Stomach smooth muscle (tissue), 2 donors: ENCODE measurements at regions not wholly inside any gene's neighbourhood (a gene's known extent, or its start where the extent isn't known, plus 50 kb on each side); places are given as distances from the start of the nearest gene placed in this dataset.
"Not testable (repeated sequence)": the region's sequence is repeated elsewhere in the genome, so short reads cannot be mapped to it uniquely, and the experiment has no call there.

Experiments used
- H3K27ac ChIP-seq: one replicate; pipeline ENCODE4 v1.7.0; 2013; ENCODE audit warnings: mild to moderate bottlenecking, low read length, inconsistent platforms
- H3K27me3 ChIP-seq, 2 donors: one replicate each; pipeline ENCODE4 v1.7.0; 2013; ENCODE audit warnings: low read length in 2 of 2; ENCODE audit not compliant: insufficient read depth in 2 of 2, control insufficient read depth in 1 of 2
- H3K36me3 ChIP-seq, 2 donors: one replicate each; pipeline ENCODE4 v1.7.0; 2013; ENCODE audit warnings: low read length in 2 of 2; ENCODE audit not compliant: control insufficient read depth in 2 of 2, insufficient read depth in 2 of 2
- H3K4me1 ChIP-seq: one replicate; pipeline ENCODE4 v1.7.0; 2013; ENCODE audit warnings: low read length; ENCODE audit not compliant: control insufficient read depth, insufficient read depth
- H3K4me3 ChIP-seq, 2 donors: one replicate each; pipeline ENCODE4 v1.7.0; 2013; ENCODE audit warnings: low read length in 2 of 2
- H3K9ac ChIP-seq, 2 donors: one replicate each; pipeline ENCODE4 v1.7.0; 2013; ENCODE audit warnings: low read length in 2 of 2, mild to moderate bottlenecking in 1 of 2
- H3K9me3 ChIP-seq, 2 donors: one replicate each; pipeline ENCODE4 v1.7.0; 2013; ENCODE audit warnings: low read length in 2 of 2; ENCODE audit not compliant: control insufficient read depth in 2 of 2
- donor health status: healthy.
- donor health status: Pancreatic carcinoma.

DNA sequence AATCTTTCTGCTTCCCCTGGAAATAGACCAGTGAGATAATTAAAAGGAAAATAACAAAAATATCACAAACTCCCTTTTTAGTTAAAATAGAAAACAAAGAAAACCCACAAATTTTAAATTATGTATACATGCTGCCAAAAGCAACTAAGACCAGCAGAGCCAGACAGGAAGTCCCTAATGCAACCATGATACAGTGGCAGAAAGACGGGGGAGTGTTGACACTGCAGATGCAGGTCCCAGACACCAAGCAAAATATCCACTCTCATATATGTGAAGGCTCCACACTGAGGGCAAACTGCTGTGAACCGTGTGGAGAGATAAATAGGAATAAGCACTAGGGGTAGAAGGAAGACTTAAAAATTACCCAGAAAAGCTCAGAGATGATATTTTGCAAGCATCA lies 401.0 kb downstream of the BTG1 start:
- no peak overlapping the region for H3K9ac ChIP-seq
- no peak overlapping the region for H3K4me3 ChIP-seq
- H3K27me3 ChIP-seq = no peaks in the 10 kb centered on the region
- no peak overlapping the region for H3K27ac ChIP-seq
- H3K36me3 ChIP-seq = no peaks in the 10 kb centered on the region
- H3K9me3 ChIP-seq = no peaks in the 10 kb centered on the region
- H3K4me1 ChIP-seq = no peaks in the 10 kb centered on the region

- Histone ChIP-seq H3K27me3 (no peaks in the 10 kb centered on the region), H3K36me3 (no peaks in the 10 kb centered on the region), H3K4me3 (no peak overlapping the region), H3K4me1 (no peaks in the 10 kb centered on the region), H3K27ac (no peak overlapping the region), H3K9me3 (no peaks in the 10 kb centered on the region), H3K9ac (no peak overlapping the region)
Measured at GRCh38 chr12:91743704-91744321, 401.8 kb downstream of the BTG1 start.

DNA sequence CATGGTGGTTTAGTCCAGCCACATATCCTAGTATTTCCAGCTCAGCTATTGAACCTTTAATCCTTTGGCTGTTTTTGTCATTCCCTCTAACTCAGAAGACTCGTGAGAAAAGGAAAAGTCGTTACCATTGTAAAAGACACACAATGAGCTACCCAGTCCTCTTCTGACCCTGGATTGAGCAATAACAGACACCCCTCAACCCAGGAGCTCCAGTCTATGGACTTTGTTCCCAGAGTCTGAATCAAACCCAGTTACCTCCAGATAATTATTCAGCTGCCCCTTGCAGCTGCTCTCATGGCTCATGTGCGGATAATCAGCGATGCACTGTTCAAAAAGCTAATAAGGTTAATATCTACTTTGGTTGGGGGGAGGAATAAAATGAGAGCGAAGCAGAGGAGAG lies 402.4 kb downstream of the BTG1 start:
- H3K36me3 ChIP-seq = no peaks in the 10 kb centered on the region
- no peak overlapping the region for H3K27ac ChIP-seq
- no peak overlapping the region for H3K4me3 ChIP-seq
- no peaks in the 10 kb centered on the region for H3K27me3 ChIP-seq
- no peaks in the 10 kb centered on the region for H3K9me3 ChIP-seq
- H3K9ac ChIP-seq = no peak overlapping the region
- H3K4me1 ChIP-seq = no peaks in the 10 kb centered on the region

DNA sequence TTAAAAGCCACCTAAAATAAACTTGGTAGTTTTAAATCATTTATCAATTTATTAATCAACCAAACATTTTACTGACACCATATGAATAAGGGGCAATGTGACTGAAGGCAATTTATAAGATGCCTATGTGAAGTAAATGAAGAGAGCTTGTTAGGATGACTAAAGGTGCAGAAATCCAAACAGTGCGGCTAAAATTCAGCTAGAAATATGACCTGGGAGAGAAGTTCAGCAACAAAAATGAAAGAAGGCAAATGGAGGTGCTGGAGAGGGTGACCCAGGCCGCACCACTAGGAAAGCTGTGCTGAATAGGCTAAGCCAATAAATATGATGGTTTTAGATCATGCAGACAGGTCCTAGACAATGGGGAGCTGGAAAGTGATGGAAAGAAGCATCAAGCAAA lies 403.7 kb downstream of the BTG1 start:
- Histone ChIP-seq H3K36me3 (no peaks in the 10 kb centered on the region), H3K4me3 (no peak overlapping the region), H3K27ac (no peak overlapping the region), H3K9me3 (no peaks in the 10 kb centered on the region), H3K27me3 (no peaks in the 10 kb centered on the region), H3K9ac (no peak overlapping the region), H3K4me1 (no peaks in the 10 kb centered on the region)

DNA sequence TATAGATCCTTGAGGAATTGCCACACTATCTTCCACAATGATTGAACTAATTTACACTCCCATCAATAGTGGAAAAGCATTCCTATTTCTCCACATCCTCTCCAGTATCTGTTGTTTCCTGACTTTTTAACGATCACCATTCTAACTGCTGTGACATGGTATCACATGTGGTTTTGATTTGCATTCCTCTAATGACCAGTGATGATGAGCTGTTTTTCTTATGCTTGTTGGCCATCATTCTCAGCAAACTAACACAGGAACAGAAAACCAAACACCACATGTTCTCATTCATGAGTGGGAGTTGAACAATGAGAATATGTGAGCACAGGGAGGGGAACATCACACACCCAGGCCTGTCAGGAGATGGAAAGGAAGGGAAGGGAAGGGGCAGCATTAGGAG lies 411.8 kb downstream of the BTG1 start:
- not testable (repeated sequence) for H3K27me3 ChIP-seq, H3K27ac ChIP-seq, H3K36me3 ChIP-seq, H3K4me1 ChIP-seq, H3K9ac ChIP-seq, H3K4me3 ChIP-seq, H3K9me3 ChIP-seq

- no peaks in the 10 kb centered on the region for H3K4me1 ChIP-seq
- no peaks in the 10 kb centered on the region for H3K36me3 ChIP-seq
- H3K9me3 ChIP-seq = no peaks in the 10 kb centered on the region
- no peaks in the 10 kb centered on the region for H3K27me3 ChIP-seq
- no peak overlapping the region for H3K4me3 ChIP-seq
- no peak overlapping the region for H3K9ac ChIP-seq
- H3K27ac ChIP-seq = no peak overlapping the region
Measured at GRCh38 chr12:91732086-91732485, 413.6 kb downstream of the BTG1 start.

DNA sequence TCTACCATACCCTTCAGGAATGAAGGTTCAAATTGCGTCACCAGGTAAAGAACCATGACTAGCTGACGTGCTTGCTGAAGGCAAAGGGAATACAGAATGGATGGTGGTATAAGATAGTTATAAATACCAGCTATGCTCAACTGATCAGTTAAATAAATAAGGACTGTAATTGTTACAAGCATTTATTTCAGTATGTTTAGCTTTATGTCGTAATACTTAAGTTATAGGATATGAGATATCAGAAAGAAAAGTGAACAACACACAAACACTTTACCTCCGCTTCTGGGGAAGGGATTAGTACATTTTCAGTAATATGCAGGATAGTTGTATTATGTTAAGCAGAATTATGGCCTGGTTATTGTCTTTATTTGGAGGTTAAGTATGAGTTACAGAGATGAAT lies 416.1 kb downstream of the BTG1 start:
- Histone ChIP-seq H3K27me3 (no peaks in the 10 kb centered on the region), H3K36me3 (no peaks in the 10 kb centered on the region), H3K9ac (no peak overlapping the region), H3K27ac (no peak overlapping the region), H3K4me1 (no peaks in the 10 kb centered on the region), H3K4me3 (no peak overlapping the region), H3K9me3 (no peaks in the 10 kb centered on the region)

GRCh38 chr12:91723191-91723590 lies 422.5 kb downstream of the BTG1 start:
- no peak overlapping the region for H3K27ac ChIP-seq
- no peaks in the 10 kb centered on the region for H3K36me3 ChIP-seq
- no peaks in the 10 kb centered on the region for H3K27me3 ChIP-seq
- H3K4me1 ChIP-seq = no peaks in the 10 kb centered on the region
- H3K9me3 ChIP-seq = no peaks in the 10 kb centered on the region
- H3K4me3 ChIP-seq = no peak overlapping the region
- no peak overlapping the region for H3K9ac ChIP-seq

DNA sequence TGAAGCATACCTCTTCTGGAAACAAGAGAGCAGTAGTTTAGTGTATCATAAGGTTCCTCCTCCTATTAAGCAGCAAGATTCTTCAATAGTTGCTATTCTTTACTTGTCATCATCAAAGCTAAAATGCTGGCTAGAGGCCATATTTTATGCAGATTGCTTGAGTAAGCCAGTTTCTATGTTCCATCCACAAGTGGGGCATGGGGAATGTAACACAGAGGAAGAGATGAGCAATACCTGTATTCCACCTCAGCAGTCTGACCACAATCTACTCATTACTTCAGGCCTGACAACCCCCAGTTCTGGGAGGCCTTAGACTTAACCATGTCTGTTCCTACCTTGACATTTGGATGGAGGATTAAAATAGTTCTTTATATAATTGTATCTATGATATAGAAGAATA lies 423.6 kb downstream of the BTG1 start:
- no peaks in the 10 kb centered on the region for H3K27me3 ChIP-seq

GRCh38 chr12:91721023-91721422 lies 424.6 kb downstream of the BTG1 start:
- Histone ChIP-seq H3K9ac (no peak overlapping the region), H3K4me3 (no peak overlapping the region), H3K36me3 (no peaks in the 10 kb centered on the region), H3K27ac (no peak overlapping the region), H3K9me3 (no peaks in the 10 kb centered on the region), H3K27me3 (no peaks in the 10 kb centered on the region), H3K4me1 (no peaks in the 10 kb centered on the region)

More for the DNA sequence above, 423.6 kb downstream of the BTG1 start:
- Histone ChIP-seq H3K36me3 (no peaks in the 10 kb centered on the region), H3K4me1 (no peaks in the 10 kb centered on the region), H3K9ac (no peak overlapping the region), H3K4me3 (no peak overlapping the region), H3K27ac (no peak overlapping the region), H3K9me3 (no peaks in the 10 kb centered on the region)

DNA sequence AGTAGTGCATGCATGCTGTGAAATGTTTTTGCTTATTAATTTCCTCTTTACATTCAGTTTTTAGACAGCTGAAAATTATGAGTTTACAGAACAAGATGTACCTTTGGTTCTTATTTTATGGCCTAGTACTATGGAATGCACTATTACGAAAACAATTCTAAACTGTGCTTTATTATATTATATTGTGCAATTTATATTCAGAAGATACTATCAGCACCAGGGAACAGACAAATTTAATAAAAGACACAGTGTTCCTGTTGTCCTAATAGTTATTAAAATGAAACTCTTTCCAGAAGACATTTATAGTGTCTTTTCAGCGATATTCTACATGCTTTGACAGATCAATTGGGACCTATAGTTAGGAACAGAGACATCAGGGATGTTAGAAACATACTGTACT lies 427.3 kb downstream of the BTG1 start:
- Histone ChIP-seq H3K27ac (no peak overlapping the region), H3K9me3 (no peaks in the 10 kb centered on the region), H3K4me3 (no peak overlapping the region), H3K27me3 (no peaks in the 10 kb centered on the region), H3K36me3 (no peaks in the 10 kb centered on the region), H3K4me1 (no peaks in the 10 kb centered on the region), H3K9ac (no peak overlapping the region)
